ENCODE measurements at regions not wholly inside any gene's neighbourhood (a gene's known extent, or its start where the extent isn't known, plus 50 kb on each side); places are given as distances from the start of the nearest gene placed in this dataset.

DNA sequence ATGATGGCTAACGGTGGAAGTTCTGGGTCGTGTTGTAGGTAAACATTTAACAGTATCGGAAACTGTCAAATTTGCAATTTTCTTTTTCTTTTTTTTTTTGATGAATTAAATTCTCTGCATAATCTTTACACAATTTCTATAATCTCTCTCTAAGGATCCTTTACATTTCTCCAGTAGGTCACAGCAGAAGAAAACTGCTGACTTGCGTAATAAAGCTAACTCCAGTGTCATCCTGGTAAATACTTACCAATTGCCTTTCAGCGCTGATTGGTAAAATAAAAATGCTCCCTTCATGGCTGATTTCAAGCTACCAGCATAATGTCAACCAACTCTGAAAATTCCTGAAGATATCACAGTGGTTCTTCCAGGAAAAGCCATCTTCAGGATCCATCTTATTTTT is 510.5 kb upstream of the ATXN8OS start:
- H3K4me3 ChIP-seq (ENCODE audit: insufficient read depth, low read length, poor library complexity, severe bottlenecking) = no peak overlapping the region
- H3K27ac ChIP-seq (ENCODE audit: low read depth, low read length) = no peak overlapping the region
- no peaks in the 10 kb centered on the region for H3K9me3 ChIP-seq (ENCODE audit: insufficient read depth, low read length)
- no peak for TF ChIP-seq EZH2phosphoT487 (conservative IDR thresholded peaks at IDR 0.05; ENCODE audit: low read length)
- TF ChIP-seq, protein P1, sequence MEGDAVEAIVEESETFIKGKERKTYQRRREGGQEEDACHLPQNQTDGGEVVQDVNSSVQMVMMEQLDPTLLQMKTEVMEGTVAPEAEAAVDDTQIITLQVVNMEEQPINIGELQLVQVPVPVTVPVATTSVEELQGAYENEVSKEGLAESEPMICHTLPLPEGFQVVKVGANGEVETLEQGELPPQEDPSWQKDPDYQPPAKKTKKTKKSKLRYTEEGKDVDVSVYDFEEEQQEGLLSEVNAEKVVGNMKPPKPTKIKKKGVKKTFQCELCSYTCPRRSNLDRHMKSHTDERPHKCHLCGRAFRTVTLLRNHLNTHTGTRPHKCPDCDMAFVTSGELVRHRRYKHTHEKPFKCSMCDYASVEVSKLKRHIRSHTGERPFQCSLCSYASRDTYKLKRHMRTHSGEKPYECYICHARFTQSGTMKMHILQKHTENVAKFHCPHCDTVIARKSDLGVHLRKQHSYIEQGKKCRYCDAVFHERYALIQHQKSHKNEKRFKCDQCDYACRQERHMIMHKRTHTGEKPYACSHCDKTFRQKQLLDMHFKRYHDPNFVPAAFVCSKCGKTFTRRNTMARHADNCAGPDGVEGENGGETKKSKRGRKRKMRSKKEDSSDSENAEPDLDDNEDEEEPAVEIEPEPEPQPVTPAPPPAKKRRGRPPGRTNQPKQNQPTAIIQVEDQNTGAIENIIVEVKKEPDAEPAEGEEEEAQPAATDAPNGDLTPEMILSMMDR (IDR thresholded peaks at IDR 0.05; ENCODE audit: insufficient read depth, low read length, poor library complexity, severe bottlenecking) = no peak
- H3K9ac ChIP-seq (ENCODE audit: low read length) = no peak overlapping the region
- H2AFZ ChIP-seq (ENCODE audit: low read depth, low read length, severe bottlenecking) = no peak overlapping the region
- no peaks in the 10 kb centered on the region for H3F3A ChIP-seq (ENCODE audit: insufficient read depth)
- H3K4me2 ChIP-seq (ENCODE audit: low read depth, low read length, poor library complexity, severe bottlenecking) = no peak overlapping the region
- no peaks in the 10 kb centered on the region for H3K79me2 ChIP-seq (ENCODE audit: insufficient read depth, low read length)
- H3K9me2 ChIP-seq (replicated peaks; ENCODE audit: insufficient read depth, low read length) = no peaks in the 10 kb centered on the region
- H3K36me3 ChIP-seq (ENCODE audit: low read length) = no peaks in the 10 kb centered on the region
- no peaks in the 10 kb centered on the region for H3K27me3 ChIP-seq (ENCODE audit: low read length)
- H4K20me1 ChIP-seq (ENCODE audit: low read depth, low read length) = no peaks in the 10 kb centered on the region

DNA sequence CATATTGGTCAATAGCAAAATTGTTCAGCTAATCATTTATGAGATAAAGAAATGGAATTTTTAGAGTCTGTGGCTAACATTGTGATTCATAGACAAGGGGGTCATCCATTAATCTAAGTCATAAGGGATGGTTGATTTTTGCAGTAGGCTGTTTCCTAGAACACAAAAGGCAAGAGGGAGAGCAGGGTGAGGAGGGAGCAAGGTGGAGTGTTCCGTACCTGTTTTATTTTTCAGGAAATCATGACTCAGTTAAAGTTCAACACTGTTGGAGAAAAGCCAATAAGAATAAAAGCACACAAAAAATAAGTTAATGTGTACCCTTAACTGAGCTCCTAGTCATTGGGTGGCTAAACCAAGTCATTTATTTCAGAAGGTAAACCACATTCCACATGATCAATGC is 512.4 kb upstream of the ATXN8OS start:
- Histone ChIP-seq H3K27ac (ENCODE audit: low read depth, low read length) (no peak overlapping the region), H3K4me2 (ENCODE audit: low read depth, low read length, poor library complexity, severe bottlenecking) (no peak overlapping the region), H3K9me3 (ENCODE audit: insufficient read depth, low read length) (no peaks in the 10 kb centered on the region), H3K36me3 (ENCODE audit: low read length) (no peaks in the 10 kb centered on the region), H3F3A (ENCODE audit: insufficient read depth) (no peaks in the 10 kb centered on the region), H2AFZ (ENCODE audit: low read depth, low read length, severe bottlenecking) (no peak overlapping the region), H3K79me2 (ENCODE audit: insufficient read depth, low read length) (no peaks in the 10 kb centered on the region), H3K9me2 (replicated peaks; ENCODE audit: insufficient read depth, low read length) (no peaks in the 10 kb centered on the region), H4K20me1 (ENCODE audit: low read depth, low read length) (no peaks in the 10 kb centered on the region), H3K27me3 (ENCODE audit: low read length) (no peaks in the 10 kb centered on the region), H3K9ac (ENCODE audit: low read length) (no peak overlapping the region), H3K4me3 (ENCODE audit: insufficient read depth, low read length, poor library complexity, severe bottlenecking) (no peak overlapping the region)
- TF ChIP-seq, protein P1 (IDR thresholded peaks at IDR 0.05; ENCODE audit: insufficient read depth, low read length, poor library complexity, severe bottlenecking) = no peak

DNA sequence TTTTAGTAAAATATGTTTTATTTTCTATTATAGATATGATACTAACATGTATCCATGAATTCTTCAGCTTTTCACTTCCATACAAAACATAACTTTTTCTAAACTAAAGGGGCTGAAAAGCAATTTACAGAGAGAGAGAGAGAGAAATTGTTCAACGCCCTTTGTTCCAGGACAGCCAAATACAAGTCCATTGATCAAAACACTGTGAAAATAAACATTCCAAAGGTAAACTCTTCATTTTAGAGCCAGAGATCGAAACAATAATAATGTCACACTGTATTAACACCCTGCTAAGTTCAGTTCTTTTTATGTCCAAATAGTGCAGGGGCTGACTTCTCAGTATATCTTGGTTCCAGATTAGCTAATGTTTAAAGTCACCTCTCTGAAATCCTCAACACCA is 516.2 kb upstream of the ATXN8OS start:
- no peaks in the 10 kb centered on the region for H3K79me2 ChIP-seq (ENCODE audit: insufficient read depth, low read length)
- H3K9ac ChIP-seq (ENCODE audit: low read length) = no peak overlapping the region
- no peak overlapping the region for H3K4me3 ChIP-seq (ENCODE audit: insufficient read depth, low read length, poor library complexity, severe bottlenecking)
- TF ChIP-seq EZH2phosphoT487 (conservative IDR thresholded peaks at IDR 0.05; ENCODE audit: low read length) = no peak
- TF ChIP-seq, protein P1 (IDR thresholded peaks at IDR 0.05; ENCODE audit: insufficient read depth, low read length, poor library complexity, severe bottlenecking) = no peak
- H3K27ac ChIP-seq (ENCODE audit: low read depth, low read length) = no peak overlapping the region
- peak overlapping the region; percentile 66 for H2AFZ ChIP-seq (ENCODE audit: low read depth, low read length, severe bottlenecking)
- H3K9me2 ChIP-seq (replicated peaks; ENCODE audit: insufficient read depth, low read length) = no peaks in the 10 kb centered on the region
- no peaks in the 10 kb centered on the region for H3K9me3 ChIP-seq (ENCODE audit: insufficient read depth, low read length)
- no peaks in the 10 kb centered on the region for H3F3A ChIP-seq (ENCODE audit: insufficient read depth)
- H4K20me1 ChIP-seq (ENCODE audit: low read depth, low read length) = no peaks in the 10 kb centered on the region
- no peaks in the 10 kb centered on the region for H3K36me3 ChIP-seq (ENCODE audit: low read length)
- no peaks in the 10 kb centered on the region for H3K27me3 ChIP-seq (ENCODE audit: low read length)
- no peak overlapping the region for H3K4me2 ChIP-seq (ENCODE audit: low read depth, low read length, poor library complexity, severe bottlenecking)
